Fibroblast of the conjunctiva (primary cell): ENCODE measurements at regions not wholly inside any gene's neighbourhood (a gene's known extent, or its start where the extent isn't known, plus 50 kb on each side); places are given as distances from the start of the nearest gene placed in this dataset.
"Not testable (repeated sequence)": the region's sequence is repeated elsewhere in the genome, so short reads cannot be mapped to it uniquely, and the experiment has no call there.

Experiments
- DNase-seq: peaks from one replicate; pipeline ENCODE4 v3.0.0-alpha.2; 2010; ENCODE audit warnings: low read depth

DNA sequence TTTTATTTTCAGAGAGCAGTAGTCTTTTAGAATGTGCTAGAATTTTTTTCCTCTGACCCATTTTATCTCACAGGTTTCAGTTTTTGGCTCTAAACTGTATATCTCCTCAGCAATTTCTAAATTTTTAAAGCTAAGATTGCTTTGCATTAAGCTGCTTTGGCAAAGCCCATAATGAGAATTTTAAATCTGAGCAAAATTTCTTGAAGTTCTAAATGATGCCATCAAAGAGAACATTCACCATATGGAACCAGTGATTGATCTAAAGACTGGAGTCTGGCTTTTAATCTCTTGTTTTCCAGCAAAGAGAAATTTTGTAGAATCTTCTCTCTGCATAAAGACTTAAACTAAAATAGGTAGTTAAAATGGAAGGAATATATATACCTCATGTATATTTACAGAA, 313.6 kb downstream of the TBC1D32 start:
- no peak for DNase-seq

DNA sequence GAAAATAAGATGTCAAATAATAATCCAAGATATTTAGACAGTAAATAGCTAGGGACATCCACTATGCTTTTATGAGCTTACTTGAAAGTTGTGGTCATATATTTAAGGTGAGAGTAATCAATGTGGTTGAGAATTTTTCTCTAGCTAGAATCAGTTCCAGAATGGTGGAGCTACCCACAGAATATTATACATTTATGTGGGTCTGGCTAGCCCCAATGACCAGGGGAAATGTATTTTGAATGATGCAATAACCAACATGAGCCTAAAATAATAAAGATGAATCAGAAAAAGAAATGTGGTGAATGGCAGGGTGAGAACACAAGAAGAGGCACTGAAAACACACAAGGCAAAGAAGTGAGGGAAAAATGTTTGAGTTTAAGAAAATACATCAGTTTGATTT, 325.7 kb downstream of the TBC1D32 start:
- DNase-seq: no peak

- no peak for DNase-seq
These were observed 328.3 kb downstream of the TBC1D32 start for GRCh38 chr6:121006024-121006423.

- no peak for DNase-seq
These were observed 333.9 kb downstream of the TBC1D32 start for GRCh38 chr6:121000381-121000780.

DNA sequence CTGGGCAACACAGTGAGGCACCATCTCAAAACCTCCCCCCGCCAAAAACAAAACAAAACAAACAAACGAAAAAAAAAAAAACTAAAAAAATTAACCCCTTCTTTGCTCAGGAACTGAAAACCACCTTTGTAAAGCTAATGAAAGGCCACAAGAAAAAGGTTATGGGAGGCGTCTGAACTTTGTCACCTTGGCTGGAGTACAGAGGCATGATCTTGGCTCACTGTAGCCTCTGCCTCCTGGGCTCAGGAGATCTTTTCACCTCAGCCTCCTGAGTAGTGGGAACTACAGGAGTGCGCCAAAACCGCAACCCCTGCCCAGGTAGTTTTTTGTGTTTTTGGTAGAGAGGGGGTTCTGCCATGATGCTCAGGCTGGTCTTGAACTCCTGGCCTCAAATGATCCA, 337.9 kb downstream of the TBC1D32 start:
- no peak for DNase-seq

DNA sequence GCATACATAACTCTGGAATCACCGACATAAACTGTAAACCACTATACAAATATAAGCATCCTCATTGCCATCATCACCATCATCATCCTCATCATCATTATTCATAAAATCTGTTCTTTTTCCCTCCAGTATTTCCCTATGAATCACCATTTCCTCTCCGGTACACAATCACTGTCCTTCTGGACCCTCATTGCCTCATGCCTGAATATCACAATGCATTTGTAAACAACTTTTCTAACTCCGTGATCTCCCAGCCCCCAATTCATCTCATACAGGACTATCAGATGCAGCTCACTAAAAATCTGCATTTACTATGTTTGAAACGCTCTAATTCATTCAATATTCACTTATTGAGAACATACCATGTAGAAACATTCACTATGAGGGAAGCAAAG, 339.7 kb downstream of the TBC1D32 start:
- DNase-seq: no peak

GRCh38 chr6:120993929-120994572, 340.2 kb downstream of the TBC1D32 start:
- DNase-seq: no peak

DNA sequence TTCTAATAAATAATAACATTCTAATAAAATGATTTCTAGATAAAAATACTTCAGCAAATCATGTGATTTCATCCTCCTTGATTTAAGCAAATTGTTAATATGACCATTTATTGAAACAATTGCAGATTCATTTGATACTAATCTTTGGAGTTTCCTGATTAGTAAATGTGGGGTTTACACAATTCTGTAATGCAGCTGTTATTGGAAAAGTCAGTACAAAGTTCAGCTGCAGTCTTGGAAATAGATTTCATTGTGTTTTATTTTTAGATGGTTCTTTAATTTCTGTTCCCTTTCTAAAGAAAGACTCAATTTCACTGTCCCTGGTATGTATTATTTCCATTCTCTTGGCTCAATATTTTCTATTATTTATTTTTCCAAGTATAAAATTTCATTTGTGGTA, 342.0 kb downstream of the TBC1D32 start:
- no peak for DNase-seq

DNA sequence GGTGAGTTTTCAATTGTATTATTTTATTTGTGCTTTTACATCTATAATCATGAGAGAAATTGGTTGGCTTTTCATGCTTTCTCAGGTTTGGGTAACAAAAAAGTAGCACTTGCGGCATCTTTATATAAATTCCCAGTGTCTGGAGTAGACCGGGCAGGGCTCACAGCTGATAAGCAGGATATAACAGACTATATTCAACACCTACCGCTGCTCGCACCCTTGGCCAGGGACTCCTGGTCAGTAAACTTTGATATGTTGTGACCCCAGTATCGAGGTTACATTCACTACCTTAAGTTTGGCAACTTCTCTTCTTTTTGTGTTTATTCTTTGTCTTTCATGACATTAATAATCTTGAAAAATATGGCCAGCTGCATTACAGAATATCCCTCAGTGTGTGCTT, 343.4 kb downstream of the TBC1D32 start:
- DNase-seq: no peak

GRCh38 chr6:120981835-120982234, 352.4 kb downstream of the TBC1D32 start:
- no peak for DNase-seq

DNA sequence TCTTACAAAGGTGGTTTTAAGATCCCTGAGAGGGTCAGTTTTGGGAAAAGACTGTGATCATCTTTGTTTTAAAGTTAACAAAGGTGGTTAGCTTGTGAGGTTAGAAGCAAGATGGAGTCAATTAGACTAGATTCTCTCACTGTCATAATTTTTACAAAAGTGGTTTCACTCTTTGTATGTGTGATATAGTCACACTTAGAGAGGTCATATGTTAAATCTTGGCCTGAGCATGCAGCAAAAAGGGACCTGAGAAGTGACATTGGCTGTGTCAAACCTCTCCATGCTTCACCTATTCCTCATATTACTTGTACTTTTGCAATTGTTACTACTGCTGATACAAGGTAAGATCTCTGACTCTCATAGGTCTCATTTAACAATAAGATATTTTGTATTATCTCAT, 368.0 kb downstream of the TBC1D32 start:
- no peak for DNase-seq

- DNase-seq: no peak
These were observed 368.5 kb downstream of the TBC1D32 start for GRCh38 chr6:120965814-120966213.

GRCh38 chr6:120960761-120961160, 373.5 kb downstream of the TBC1D32 start:
- DNase-seq: no peak

DNA sequence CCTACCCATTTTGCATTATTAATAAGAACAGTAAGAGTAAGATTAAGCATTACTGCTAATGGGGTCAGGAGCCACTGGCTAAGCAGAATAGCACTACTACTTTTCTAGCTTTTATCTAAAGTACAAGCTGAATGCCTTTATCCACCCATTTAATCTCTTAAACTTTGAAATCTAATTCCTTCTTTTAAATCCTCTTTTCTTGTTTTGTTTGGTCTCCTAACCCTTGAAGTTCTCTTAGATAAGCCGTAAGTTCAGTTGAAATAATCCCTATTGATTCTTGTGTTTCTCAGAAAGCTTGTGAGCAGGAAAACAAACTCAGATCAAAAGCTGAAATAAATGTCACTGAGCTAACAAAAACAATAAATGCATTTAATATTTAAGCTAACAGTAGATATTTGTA, 380.2 kb downstream of the TBC1D32 start:
- DNase-seq: no peak

DNA sequence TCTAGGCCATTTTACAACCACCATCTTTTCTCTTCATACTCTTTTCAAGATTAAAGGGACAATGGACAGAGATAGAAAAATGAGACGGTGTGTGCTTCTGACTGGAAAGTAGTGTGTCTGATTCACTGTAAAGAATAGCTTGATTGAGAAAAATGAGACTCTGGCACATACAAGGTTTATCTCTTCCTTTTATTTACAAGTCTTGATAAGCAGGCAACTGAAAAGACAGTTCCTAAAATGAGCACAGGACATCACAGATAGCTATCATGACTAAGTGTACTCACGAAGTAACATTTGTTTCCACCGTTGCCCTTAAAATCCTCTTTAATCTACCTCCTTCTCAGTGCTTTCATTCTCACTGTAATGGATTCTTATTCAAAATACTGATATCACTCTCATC, 383.0 kb downstream of the TBC1D32 start:
- no peak for DNase-seq

DNA sequence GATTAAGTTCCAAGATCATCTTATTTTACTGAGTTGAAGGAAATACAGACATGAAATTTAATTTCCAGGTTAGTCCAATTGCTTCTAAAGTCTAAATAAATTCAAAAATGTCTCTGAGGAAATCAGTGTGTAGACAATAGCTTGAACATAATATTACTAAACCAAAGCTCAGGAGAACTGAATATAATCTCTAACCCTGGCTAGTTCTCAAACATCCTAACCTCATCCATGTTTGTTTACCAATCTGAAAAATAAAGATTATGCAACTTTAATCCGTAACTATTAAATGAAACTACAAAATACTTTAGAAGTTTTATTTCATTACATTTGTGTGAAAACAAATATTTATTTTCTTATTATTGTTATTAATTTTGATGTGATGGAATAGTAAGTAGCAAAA, 387.2 kb downstream of the TBC1D32 start:
- DNase-seq: no peak

GRCh38 chr6:120945905-120946594, 388.2 kb downstream of the TBC1D32 start:
- no peak for DNase-seq

- DNase-seq: no peak
These were observed 395.3 kb downstream of the TBC1D32 start for GRCh38 chr6:120938876-120939472.

DNA sequence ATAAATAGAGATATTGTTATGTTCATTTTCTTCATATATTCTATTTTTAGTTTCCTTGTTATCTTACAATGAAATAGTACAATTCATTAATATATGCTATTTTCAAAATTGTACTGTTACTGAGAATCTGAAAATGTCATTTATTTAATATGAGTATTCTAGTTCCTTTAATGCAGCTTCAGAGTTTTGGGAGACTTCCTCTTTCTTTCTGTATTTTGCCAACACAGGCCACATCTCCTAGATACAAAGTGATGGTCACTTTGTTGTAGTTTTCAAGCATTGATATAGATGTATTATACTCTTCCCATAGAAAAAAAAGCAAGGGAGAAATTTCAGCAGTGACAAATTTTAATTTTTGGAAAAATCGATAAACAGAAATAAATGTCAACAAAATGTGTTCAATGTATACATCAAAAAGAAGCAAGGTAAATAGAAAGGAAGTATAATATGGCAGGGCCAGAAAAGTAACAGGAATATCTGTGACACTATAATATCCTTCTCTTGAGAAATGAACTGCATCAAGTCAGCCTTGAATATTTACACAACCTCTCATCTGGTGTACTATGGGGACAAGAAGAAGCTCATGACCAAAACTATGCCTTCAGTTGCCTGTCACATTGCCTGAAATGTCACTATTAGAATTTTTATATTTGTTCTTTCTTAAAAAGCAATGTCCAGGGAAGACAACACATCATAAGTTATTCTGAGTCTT, 396.0 kb downstream of the TBC1D32 start:
- no peak for DNase-seq

GRCh38 chr6:120935908-120936307, 398.4 kb downstream of the TBC1D32 start:
- DNase-seq: no peak

DNA sequence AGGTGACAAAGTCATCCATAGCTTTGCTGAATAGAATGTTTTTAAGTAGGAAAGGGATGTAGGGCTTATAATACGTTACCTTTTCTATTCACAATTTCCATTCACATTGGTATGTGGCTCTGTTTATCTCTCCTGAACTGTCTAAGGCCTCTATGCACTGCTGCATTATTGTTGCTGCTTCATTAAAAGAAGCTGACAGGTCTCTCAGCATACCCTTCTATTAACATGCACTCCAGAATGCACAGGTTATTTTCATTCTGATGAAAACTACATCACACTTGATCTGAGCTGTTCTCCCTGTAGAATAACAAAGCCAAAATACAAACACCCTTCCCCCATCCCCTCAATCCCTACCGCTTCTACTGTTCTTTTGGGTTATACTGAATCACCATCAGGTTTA, 399.3 kb downstream of the TBC1D32 start:
- no peak for DNase-seq

- not testable (repeated sequence) for DNase-seq
These were observed 402.6 kb downstream of the TBC1D32 start for GRCh38 chr6:120931520-120932180.
